HepG2 (cell line): ENCODE measurements at regions not wholly inside any gene's neighbourhood (a gene's known extent, or its start where the extent isn't known, plus 50 kb on each side); places are given as distances from the start of the nearest gene placed in this dataset.

Experiments used
- ATAC-seq: fragments of 200-7000 bp; cut with Tn5 transposase; 3 replicates; pipeline ENCODE4 v1.9.1; 2020; ENCODE audit warnings: mild to moderate bottlenecking, moderate library complexity
- BruUV-seq: library from RNA; stranded (reverse); fragments of 400-500 nt; replicated peaks from 2 replicates; lab custom pipeline; 2021; lab: Mats Ljungman, UMichigan
- CTCF ChIA-PET: fragments of 300-600 bp; formaldehyde crosslinking; extraction: SDS; loops from one replicate; lab custom pipeline; 2021; ENCODE audit warnings: low total read pairs, inconsistent platforms, low intra/inter-chr PET ratio; lab: Yijun Ruan, JAX
- POLR2A ChIA-PET: fragments of 350-600 bp; sonication (Branson Sonifier 250); formaldehyde crosslinking; loops from one replicate; lab custom pipeline; 2020; ENCODE audit warnings: antibody characterized with exemption, inconsistent platforms; lab: Yijun Ruan, JAX
- DNase-seq: peaks from one replicate; pipeline ENCODE4 v3.0.0-alpha.2; 2015; ENCODE audit warnings: low spot score
- FAIRE-seq: peaks from 3 replicates; lab custom pipeline; 2011; peaks lifted over from hg19 to GRCh38; lab: Jason Lieb, UNC
- H2AFZ ChIP-seq: one replicate; pipeline ENCODE4 v1.6.1; 2011; ENCODE audit warnings: low read length, inconsistent platforms
- H3K27ac ChIP-seq: fragments of 300-600 bp; 3 replicates; pipeline ENCODE4 v1.8.0; 2011; ENCODE audit warnings: mixed run types, mild to moderate bottlenecking, mixed read lengths, low read length, inconsistent platforms; ENCODE audit not compliant: insufficient read depth; ENCODE audit errors: extremely low read length
- H3K27me3 ChIP-seq, 2 experiments: fragments of 200-600 bp in 1 of 2; 2 replicates in 1 of 2; 3 replicates in 1 of 2; pipeline versions ENCODE4 v1.6.0 to v1.8.0; 2011; ENCODE audit warnings: low read length in 2 of 2, mild to moderate bottlenecking in 2 of 2, moderate library complexity in 2 of 2, inconsistent platforms in 1 of 2; ENCODE audit not compliant: insufficient read depth in 2 of 2, control insufficient read depth in 1 of 2
- H3K36me3 ChIP-seq, 2 experiments: fragments of 200-600 bp in 1 of 2; replicated peaks in 1 of 2; 2 replicates in 1 of 2; 3 replicates in 1 of 2; pipeline versions ENCODE4 v1.5.1 to v1.8.0; 2011; ENCODE audit warnings: low read length in 2 of 2, inconsistent platforms in 1 of 2; ENCODE audit not compliant: insufficient read depth in 2 of 2, control insufficient read depth in 1 of 2
- H3K4me1 ChIP-seq: 2 replicates; pipeline ENCODE4 v1.5.1; 2012; ENCODE audit warnings: low read length, inconsistent platforms; ENCODE audit not compliant: insufficient read depth
- H3K4me2 ChIP-seq: 2 replicates; pipeline ENCODE4 v1.6.0; 2011; ENCODE audit warnings: low read depth, low read length, inconsistent platforms
- H3K4me3 ChIP-seq, 3 experiments: fragments of 200-600 bp in 1 of 3; sonication (generic), shearing (Covaris generic) in 1 of 3; replicated peaks in 1 of 3; 2 replicates each; pipeline ENCODE4 v1.5.1; 2011 to 2016; ENCODE audit warnings: low read length in 3 of 3, inconsistent platforms in 2 of 3, low read depth in 2 of 3, mild to moderate bottlenecking in 2 of 3, control low read depth in 1 of 3, mixed read lengths in 1 of 3; ENCODE audit not compliant: insufficient read depth in 1 of 3
- H3K79me2 ChIP-seq: one replicate; pipeline ENCODE4 v1.6.1; 2011; ENCODE audit warnings: low read length, inconsistent platforms; ENCODE audit not compliant: insufficient read depth
- H3K9ac ChIP-seq: 2 replicates; pipeline ENCODE4 v1.6.0; 2011; ENCODE audit warnings: mild to moderate bottlenecking, low read depth, low read length, inconsistent platforms; ENCODE audit not compliant: insufficient read depth
- H3K9me3 ChIP-seq: 2 replicates; pipeline ENCODE4 v1.5.1; 2012; ENCODE audit warnings: mild to moderate bottlenecking, low read length
- H4K20me1 ChIP-seq: 2 replicates; pipeline ENCODE4 v1.6.0; 2011; ENCODE audit warnings: inconsistent platforms, mild to moderate bottlenecking, low read length, moderate library complexity; ENCODE audit not compliant: insufficient read depth
- JUNB ChIP-seq: sonication (generic); formaldehyde crosslinking; IDR thresholded peaks from 2 replicates; pipeline ENCODE4 v1.8.0; 2022; ENCODE audit warnings: missing genetic modification reagents, mild to moderate bottlenecking, borderline replicate concordance
- MED8 ChIP-seq: sonication (generic); formaldehyde crosslinking; IDR thresholded peaks from 2 replicates; pipeline ENCODE4 v1.8.1; 2023; ENCODE audit warnings: mild to moderate bottlenecking, missing genetic modification reagents; ENCODE audit not compliant: insufficient replicate concordance
- NFKBIZ ChIP-seq: IDR thresholded peaks from 2 replicates; pipeline ENCODE4 v1.6.1; 2018; ENCODE audit warnings: missing genetic modification reagents, missing compliant biosample characterization
- PRMT3 ChIP-seq: sonication (generic); formaldehyde crosslinking; IDR thresholded peaks from 2 replicates; pipeline ENCODE4 v1.8.1; 2022; ENCODE audit warnings: low read depth, mild to moderate bottlenecking, moderate library complexity, missing genetic modification reagents, borderline replicate concordance
- ZNF207 ChIP-seq: fragments of 450-650 bp; IDR thresholded peaks from 2 replicates; pipeline ENCODE4 v1.6.1; 2016; ENCODE audit warnings: antibody characterized with exemption, borderline replicate concordance
- ZNF232 ChIP-seq: sonication (generic); formaldehyde crosslinking; IDR thresholded peaks from 2 replicates; pipeline ENCODE4 v1.4.0; 2020; ENCODE audit warnings: missing genetic modification reagents, borderline replicate concordance
- ZNF687 ChIP-seq: sonication (generic); formaldehyde crosslinking; IDR thresholded peaks from 2 replicates; pipeline ENCODE4 v1.5.1; 2020; ENCODE audit warnings: mild to moderate bottlenecking, missing genetic modification reagents, moderate library complexity
- WGBS: methylation state at CpG from one replicate; pipeline ENCODE4 v1.1.6; 2017; ENCODE audit warnings: low lambda C conversion rate; 5-methylcytosine and 5-hydroxymethylcytosine counted together
- in situ Hi-C: cut with HindIII; loops from 2 replicates; pipeline ENCODE4 v1.10.0; 2017; ENCODE audit warnings: low pct_unique_long_range_greater_than_20kb; ENCODE audit not compliant: extremely low pct_ligation_motif_present
- intact Hi-C: fragments of 100-400 bp; cut with micrococcal nuclease; formaldehyde crosslinking; loops from one replicate; pipeline ENCODE4 v1.10.0; 2022; ENCODE audit not compliant: unreplicated experiment

- Histone ChIP-seq H3K9ac (no peak overlapping the region), H2AFZ (no peak overlapping the region), H3K27me3 (peaks cover 0 to 3% of the 10 kb centered on the region in 2 experiments; a peak in 2 of 5 replicates), H3K27ac (no peak overlapping the region), H3K9me3 (no peaks in the 10 kb centered on the region), H3K4me1 (no peaks in the 10 kb centered on the region), H4K20me1 (no peaks in the 10 kb centered on the region), H3K36me3 (no peaks in the 10 kb centered on the region), H3K4me3 (no peak overlapping the region), H3K4me2 (no peak overlapping the region), H3K79me2 (no peaks in the 10 kb centered on the region)
- no TSS peak for BruUV-seq
- in situ Hi-C loops = no loop called here
- FAIRE-seq (no peak), ATAC-seq (peak; percentile 18; the same call in 2 of the 3 replicates), DNase-seq (no peak)
- intact Hi-C loops = no loop called here
- ChIA-PET CTCF (no interaction called here), POLR2A (no interaction called here)
- TF ChIP-seq ZNF687 (0 out of 2 replicates have a peak, but pooled peaks have one; percentile 13), MED8 (CRISPR knock-in tag) (no peak)
- WGBS = 46% methylated on average over 4 of the region's 13 CpGs
Observed at GRCh38 chr3:72316501-72317279, 531.6 kb downstream of the SHQ1 start.

- no peak overlapping the region for H3K27ac ChIP-seq
- peaks cover 14% of the 10 kb centered on the region for H3K4me1 ChIP-seq
- no peak overlapping the region for H3K9ac ChIP-seq
- ChIA-PET CTCF (no interaction called here), POLR2A (no interaction called here)
- H4K20me1 ChIP-seq = no peaks in the 10 kb centered on the region
- FAIRE-seq (no peak), ATAC-seq (no peak), DNase-seq (no peak)
- TF ChIP-seq JUNB = no peak
- TF ChIP-seq NFKBIZ (CRISPR knock-in tag) = no peak
- no peak for TF ChIP-seq ZNF207
- TF ChIP-seq PRMT3 (CRISPR knock-in tag) = no peak
- TF ChIP-seq ZNF232 (CRISPR knock-in tag) = no peak
- H3K79me2 ChIP-seq = no peaks in the 10 kb centered on the region
- no peaks in the 10 kb centered on the region for H3K36me3 ChIP-seq
- WGBS = 100% methylated on average over 1 of the region's 1 CpG
- no peak overlapping the region for H3K4me3 ChIP-seq
- no peak overlapping the region for H2AFZ ChIP-seq
- in situ Hi-C loops = no loop called here
- no TSS peak for BruUV-seq
- no peaks in the 10 kb centered on the region for H3K9me3 ChIP-seq
- H3K27me3 ChIP-seq = peaks cover 0 to 4% of the 10 kb centered on the region in 2 experiments; a peak in 1 of 5 replicates
- intact Hi-C loops = no loop called here
- no peak overlapping the region for H3K4me2 ChIP-seq
Observed at GRCh38 chr3:72313308-72313707, 528.4 kb upstream of the PROK2 start.
